NCI-H2196 treated with DMSO at 0.1 percent for 48 hours (cell line): ENCODE measurements at regions not wholly inside any gene's neighbourhood (a gene's known extent, or its start where the extent isn't known, plus 50 kb on each side); places are given as distances from the start of the nearest gene placed in this dataset.

Experiments
- DNase-seq: peaks from one replicate; lab custom pipeline; 2025; ENCODE audit not compliant: unreplicated experiment; lab: John Stamatoyannopoulos, UW

GRCh38 chr13:85544756-85545155 lies 254.5 kb downstream of the SLITRK6 start:
- DNase-seq: no peak

- DNase-seq: no peak
Measured at GRCh38 chr13:85543144-85543543, 256.1 kb downstream of the SLITRK6 start.

- no peak for DNase-seq
Measured at GRCh38 chr13:85541476-85541875, 257.7 kb downstream of the SLITRK6 start.

- no peak for DNase-seq
Measured at GRCh38 chr13:85538957-85539356, 260.3 kb downstream of the SLITRK6 start.

GRCh38 chr13:85537601-85538000 lies 261.6 kb downstream of the SLITRK6 start:
- no peak for DNase-seq

- no peak for DNase-seq
Measured at GRCh38 chr13:85536706-85537105, 262.5 kb downstream of the SLITRK6 start.

GRCh38 chr13:85535316-85536084 lies 263.7 kb downstream of the SLITRK6 start:
- no peak for DNase-seq

- no peak for DNase-seq
Measured at GRCh38 chr13:85533911-85534310, 265.3 kb downstream of the SLITRK6 start.

- no peak for DNase-seq
Measured at GRCh38 chr13:85529218-85529594, 270.0 kb downstream of the SLITRK6 start.

- peak; percentile 13 for DNase-seq
Measured at GRCh38 chr13:85528491-85529217, 270.6 kb downstream of the SLITRK6 start.

- DNase-seq: no peak
Measured at GRCh38 chr13:85527316-85527715, 271.9 kb downstream of the SLITRK6 start.

- DNase-seq: no peak
Measured at GRCh38 chr13:85525411-85525810, 273.8 kb downstream of the SLITRK6 start.

- DNase-seq: peak; percentile 20
Measured at GRCh38 chr13:85521657-85522056, 277.6 kb downstream of the SLITRK6 start.

- peak; percentile 7 for DNase-seq
Measured at GRCh38 chr13:85520445-85520844, 278.8 kb downstream of the SLITRK6 start.

GRCh38 chr13:85519363-85519762 lies 279.9 kb downstream of the SLITRK6 start:
- DNase-seq: no peak

- DNase-seq: peak; percentile 4
Measured at GRCh38 chr13:85512421-85512820, 286.8 kb downstream of the SLITRK6 start.

- DNase-seq: no peak
Measured at GRCh38 chr13:85509512-85509911, 289.7 kb downstream of the SLITRK6 start.

GRCh38 chr13:85508683-85509329 lies 290.4 kb downstream of the SLITRK6 start:
- DNase-seq: no peak

- no peak for DNase-seq
Measured at GRCh38 chr13:85503797-85504196, 295.4 kb downstream of the SLITRK6 start.

- no peak for DNase-seq
Measured at GRCh38 chr13:85501616-85502015, 297.6 kb downstream of the SLITRK6 start.

- DNase-seq: no peak
Measured at GRCh38 chr13:85500696-85501256, 298.4 kb downstream of the SLITRK6 start.

GRCh38 chr13:85498774-85499173 lies 300.4 kb downstream of the SLITRK6 start:
- DNase-seq: no peak
